Astrocyte of the cerebellum (primary cell): ENCODE measurements at regions not wholly inside any gene's neighbourhood (a gene's known extent, or its start where the extent isn't known, plus 50 kb on each side); places are given as distances from the start of the nearest gene placed in this dataset.

Experiments
- DNase-seq: peaks from one replicate; pipeline ENCODE4 v3.0.0-alpha.2; 2011; ENCODE audit warnings: low read depth
- H3K4me3 ChIP-seq: 2 replicates; pipeline ENCODE4 v1.5.1; 2011; ENCODE audit warnings: mild to moderate bottlenecking, low read depth, low read length, moderate library complexity
- CTCF ChIP-seq: IDR thresholded peaks from 2 replicates; pipeline ENCODE4 v1.5.1; 2012; ENCODE audit warnings: low read length, low read depth, moderate library complexity, mild to moderate bottlenecking; ENCODE audit errors: missing control alignments
- in situ Hi-C: cut with HindIII; loops from 2 replicates; pipeline ENCODE4 v1.10.0; 2017; ENCODE audit warnings: low sequenced_read_pairs

- no peak for TF ChIP-seq CTCF
- no peak for DNase-seq
- in situ Hi-C loops, result no loop called here
- no peak overlapping the region for H3K4me3 ChIP-seq
These were observed 135.0 kb downstream of the MBL2 start for GRCh38 chr10:52637592-52637991.

GRCh38 chr10:52639652-52640051 lies 132.9 kb downstream of the MBL2 start:
- DNase-seq, result no peak
- in situ Hi-C loops, result no loop called here
- H3K4me3 ChIP-seq, result no peak overlapping the region
- TF ChIP-seq CTCF, result no peak

- no peak for DNase-seq
- no peak for TF ChIP-seq CTCF
- no peak overlapping the region for H3K4me3 ChIP-seq
- in situ Hi-C loops, result no loop called here
These were observed 130.4 kb downstream of the MBL2 start for GRCh38 chr10:52642208-52642607.

GRCh38 chr10:52644373-52645186 lies 128.0 kb downstream of the MBL2 start:
- no peak overlapping the region for H3K4me3 ChIP-seq
- DNase-seq, result no peak
- in situ Hi-C loops, result no loop called here
- peak; percentile 77 for TF ChIP-seq CTCF

GRCh38 chr10:52645187-52645758 lies 127.3 kb downstream of the MBL2 start:
- H3K4me3 ChIP-seq, result no peak overlapping the region
- no peak for TF ChIP-seq CTCF
- no peak for DNase-seq
- in situ Hi-C loops, result no loop called here

GRCh38 chr10:52649511-52649910 lies 123.1 kb downstream of the MBL2 start:
- in situ Hi-C loops, result no loop called here
- no peak overlapping the region for H3K4me3 ChIP-seq
- no peak for DNase-seq
- TF ChIP-seq CTCF, result no peak
